ENCODE measurements at regions not wholly inside any gene's neighbourhood (a gene's known extent, or its start where the extent isn't known, plus 50 kb on each side); places are given as distances from the start of the nearest gene placed in this dataset.

DNA sequence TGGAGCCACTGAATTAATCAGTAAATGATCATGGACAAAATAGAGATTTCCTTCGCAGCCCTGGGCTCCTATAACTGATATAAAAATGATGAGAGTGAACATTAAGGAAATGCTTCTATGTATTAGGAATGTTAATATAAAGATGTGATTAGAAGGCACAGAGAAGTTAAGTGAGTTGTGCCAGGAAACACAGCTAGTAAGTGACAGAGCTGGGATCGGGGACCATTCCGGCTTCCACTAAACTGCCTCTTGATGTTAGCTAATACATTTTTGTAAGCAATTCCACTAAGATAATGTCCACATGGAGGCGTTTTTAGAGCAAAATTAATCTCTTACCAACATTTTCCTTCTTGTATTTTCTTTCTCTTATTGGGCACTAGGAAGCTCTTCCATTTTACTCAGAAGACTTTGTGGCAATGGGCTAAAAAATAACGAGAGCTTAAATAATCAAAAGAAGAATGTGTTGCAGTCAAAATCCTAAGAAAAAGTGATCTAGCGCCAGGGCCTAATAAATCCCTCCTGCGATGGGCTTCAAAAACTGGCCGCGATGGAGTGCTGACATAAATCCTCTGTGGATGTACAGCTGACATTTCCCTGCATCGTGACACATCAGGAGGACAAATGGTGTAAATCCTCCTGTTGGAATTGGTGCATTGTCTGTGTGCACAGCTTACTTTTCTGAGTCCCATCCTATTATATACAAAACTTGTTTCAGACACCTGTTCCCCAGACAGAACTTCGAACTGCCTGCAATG lies 326.1 kb upstream of the MAF start:
- no peak overlapping the region for H3K4me3 ChIP-seq (ENCODE audit: low read depth, low read length)
- POLR2A ChIA-PET, result no interaction called here
- DNase-seq (ENCODE audit: low read depth), result no peak
- CTCF ChIA-PET, result interaction anchor here (0.6 kb wide), 1 partner anchor 11 kb away, joined by 3 read pairs; no protein-coding TSS in a partner anchor
- TF ChIP-seq CTCF (IDR thresholded peaks at IDR 0.05; ENCODE audit: insufficient read depth, low read depth, low read length), result no peak
- no peaks in the 10 kb centered on the region for H3K36me3 ChIP-seq (ENCODE audit: control insufficient read depth, insufficient read depth, low read length)
- H3K27me3 ChIP-seq (ENCODE audit: control insufficient read depth, insufficient read depth, low read length), result no peaks in the 10 kb centered on the region

DNA sequence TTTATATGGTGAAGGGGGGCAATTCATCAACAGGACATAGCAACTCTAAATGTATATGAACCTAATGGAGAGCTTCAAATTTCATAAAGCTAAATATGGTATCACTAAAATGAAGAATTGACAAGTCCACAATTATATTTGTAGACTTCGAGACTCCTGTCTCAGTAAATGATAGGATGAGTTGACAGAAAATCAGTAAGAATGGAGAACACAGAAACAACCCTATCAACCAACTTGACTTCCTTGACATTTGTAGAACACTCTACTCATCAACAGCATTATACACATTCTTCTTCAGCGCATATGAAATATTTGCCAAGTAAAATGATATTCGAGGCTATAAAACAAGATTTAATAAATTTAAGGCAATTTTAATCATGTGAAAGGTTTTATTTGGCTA lies 322.9 kb upstream of the MAF start:
- Histone ChIP-seq H3K4me3 (ENCODE audit: low read depth, low read length) (no peak overlapping the region), H3K27me3 (ENCODE audit: control insufficient read depth, insufficient read depth, low read length) (no peaks in the 10 kb centered on the region), H3K36me3 (ENCODE audit: control insufficient read depth, insufficient read depth, low read length) (no peaks in the 10 kb centered on the region)
- CTCF ChIA-PET, result no interaction called here
- POLR2A ChIA-PET, result no interaction called here
- no peak for DNase-seq (ENCODE audit: low read depth)
- TF ChIP-seq CTCF (IDR thresholded peaks at IDR 0.05; ENCODE audit: insufficient read depth, low read depth, low read length), result no peak

GRCh38 chr16:79920685-79921084 lies 320.1 kb upstream of the MAF start:
- CTCF ChIA-PET, result no interaction called here

GRCh38 chr16:79918916-79919315 lies 318.4 kb upstream of the MAF start:
- Histone ChIP-seq H3K36me3 (ENCODE audit: control insufficient read depth, insufficient read depth, low read length) (no peaks in the 10 kb centered on the region), H3K4me3 (ENCODE audit: low read depth, low read length) (no peak overlapping the region), H3K27me3 (ENCODE audit: control insufficient read depth, insufficient read depth, low read length) (no peaks in the 10 kb centered on the region)
- no peak for TF ChIP-seq CTCF (IDR thresholded peaks at IDR 0.05; ENCODE audit: insufficient read depth, low read depth, low read length)
- CTCF ChIA-PET, result interaction anchor here (1.1 kb wide), 1 partner anchor 176 kb away, joined by 3 read pairs; no protein-coding TSS in a partner anchor
- POLR2A ChIA-PET, result no interaction called here
- no peak for DNase-seq (ENCODE audit: low read depth)

More at GRCh38 chr16:79920685-79921084, 320.1 kb upstream of the MAF start:
- POLR2A ChIA-PET, result no interaction called here
- DNase-seq (ENCODE audit: low read depth), result no peak
- H3K4me3 ChIP-seq (ENCODE audit: low read depth, low read length), result no peak overlapping the region
- TF ChIP-seq CTCF (IDR thresholded peaks at IDR 0.05; ENCODE audit: insufficient read depth, low read depth, low read length), result no peak
- no peaks in the 10 kb centered on the region for H3K36me3 ChIP-seq (ENCODE audit: control insufficient read depth, insufficient read depth, low read length)
- H3K27me3 ChIP-seq (ENCODE audit: control insufficient read depth, insufficient read depth, low read length), result no peaks in the 10 kb centered on the region

DNA sequence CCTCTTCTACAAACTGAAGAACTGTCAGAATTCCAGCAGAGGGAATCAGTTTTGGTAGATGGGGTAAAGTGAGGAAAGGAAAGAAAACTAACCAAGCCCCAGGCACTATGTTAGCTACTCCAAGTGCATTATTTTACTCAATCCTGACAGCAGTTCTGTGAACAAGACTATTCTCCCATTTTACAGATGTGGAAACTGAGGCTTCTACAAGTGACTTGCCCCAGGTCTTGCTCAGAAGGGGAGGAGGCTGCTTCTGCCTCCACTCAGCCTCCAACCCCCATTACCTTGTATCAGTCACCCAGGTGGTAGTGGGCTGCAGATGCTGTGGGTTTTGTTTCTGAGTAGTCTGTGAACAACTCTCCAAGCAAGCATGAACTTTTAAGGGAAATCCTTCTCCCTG lies 315.2 kb upstream of the MAF start:
- ChIA-PET CTCF (interaction anchor here (1.1 to 1.4 kb wide), 2 partner anchors 454 to 551 kb away, joined by 3 to 4 read pairs; no protein-coding TSS in a partner anchor), POLR2A (no interaction called here)
- no peak for DNase-seq (ENCODE audit: low read depth)
- no peaks in the 10 kb centered on the region for H3K36me3 ChIP-seq (ENCODE audit: control insufficient read depth, insufficient read depth, low read length)
- no peak for TF ChIP-seq CTCF (IDR thresholded peaks at IDR 0.05; ENCODE audit: insufficient read depth, low read depth, low read length)
- no peaks in the 10 kb centered on the region for H3K27me3 ChIP-seq (ENCODE audit: control insufficient read depth, insufficient read depth, low read length)
- no peak overlapping the region for H3K4me3 ChIP-seq (ENCODE audit: low read depth, low read length)

All from BJ (cell line).